ENCODE measurements at regions not wholly inside any gene's neighbourhood (a gene's known extent, or its start where the extent isn't known, plus 50 kb on each side); places are given as distances from the start of the nearest gene placed in this dataset.

DNA sequence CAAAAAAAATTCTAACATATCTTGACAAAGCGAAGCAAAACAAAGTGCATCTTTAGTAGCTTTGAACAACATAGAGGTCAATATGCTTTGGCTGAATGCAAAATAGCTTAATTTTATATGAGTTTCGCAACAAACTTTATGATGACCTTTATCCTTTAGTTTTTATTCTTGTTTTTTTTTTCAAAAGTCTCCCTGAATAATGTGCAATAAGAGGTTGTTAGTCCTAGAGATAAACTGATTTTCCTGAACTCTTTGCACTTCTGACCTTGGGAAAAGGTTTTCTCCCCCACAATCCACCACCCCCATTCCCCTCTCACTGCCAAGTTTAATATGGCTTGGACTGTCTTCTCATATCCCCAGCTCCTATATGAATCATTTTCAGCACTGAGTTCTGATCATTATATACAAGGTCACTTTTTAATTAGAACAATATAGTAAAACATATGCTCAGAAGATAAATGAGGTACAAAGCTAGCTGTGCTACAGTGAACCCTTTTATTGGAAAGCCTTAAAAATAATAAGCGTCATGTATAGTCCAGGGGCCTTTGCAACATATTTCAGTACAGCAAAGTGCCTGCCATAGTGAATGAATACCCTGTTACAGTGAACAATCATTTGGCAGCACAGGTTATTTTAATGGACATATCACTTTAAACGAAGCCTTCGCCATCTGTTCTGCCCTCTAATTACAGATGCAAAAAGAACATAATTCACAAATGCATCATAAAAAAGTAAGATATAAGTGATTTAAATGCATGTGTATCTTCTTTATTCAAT, 496.3 kb upstream of the NR2F2 start:
- H3K36me3 ChIP-seq (replicated peaks in 1 of 2; ENCODE audit: control insufficient read depth in 1 of 2, insufficient read depth in 2 of 2, low read length in 2 of 2): no peaks in the 10 kb centered on the region
- in situ Hi-C loops (cut with HindIII; ENCODE audit: extremely low pct_ligation_motif_present, low pct_unique_long_range_greater_than_20kb) (no loop called here), intact Hi-C loops (cut with micrococcal nuclease; ENCODE audit: unreplicated experiment) (no loop called here)
- no peaks in the 10 kb centered on the region for H4K20me1 ChIP-seq (ENCODE audit: insufficient read depth, low read length)
- no peak overlapping the region for H3K27ac ChIP-seq (ENCODE audit: extremely low read length, insufficient read depth, low read length)
- no peak for ATAC-seq
- no peak overlapping the region for H3K4me2 ChIP-seq (ENCODE audit: low read depth, low read length)
- H3K27me3 ChIP-seq (ENCODE audit: control insufficient read depth in 1 of 2, insufficient read depth in 2 of 2, low read length in 2 of 2): no peaks in the 10 kb centered on the region
- ChIA-PET POLR2A (no interaction called here), CTCF (ENCODE audit: low intra/inter-chr PET ratio, low total read pairs) (no interaction called here)
- no peak for DNase-seq (ENCODE audit: low spot score)
- no TSS peak for BruUV-seq (replicated peaks)
- no peaks in the 10 kb centered on the region for H3K9me3 ChIP-seq (ENCODE audit: low read length)
- WGBS (ENCODE audit: low lambda C conversion rate): 28% methylated on average over 5 of the region's 5 CpGs
- no peak for FAIRE-seq
- no peak overlapping the region for H2AFZ ChIP-seq (ENCODE audit: low read length)
- no peaks in the 10 kb centered on the region for H3K79me2 ChIP-seq (ENCODE audit: insufficient read depth, low read length)
- TF ChIP-seq GZF1 (CRISPR knock-in tag; IDR thresholded peaks at IDR 0.05) (no peak), ZNF224 (CRISPR knock-in tag; IDR thresholded peaks at IDR 0.05) (no peak), TERF1 (CRISPR knock-in tag; IDR thresholded peaks at IDR 0.05) (no peak)
- H3K9ac ChIP-seq (ENCODE audit: insufficient read depth, low read depth, low read length): no peak overlapping the region
- H3K4me3 ChIP-seq (replicated peaks in 1 of 3; ENCODE audit: insufficient read depth in 1 of 3, low read depth in 2 of 3, low read length in 3 of 3): no peak overlapping the region
- no peaks in the 10 kb centered on the region for H3K4me1 ChIP-seq (ENCODE audit: insufficient read depth, low read length)

DNA sequence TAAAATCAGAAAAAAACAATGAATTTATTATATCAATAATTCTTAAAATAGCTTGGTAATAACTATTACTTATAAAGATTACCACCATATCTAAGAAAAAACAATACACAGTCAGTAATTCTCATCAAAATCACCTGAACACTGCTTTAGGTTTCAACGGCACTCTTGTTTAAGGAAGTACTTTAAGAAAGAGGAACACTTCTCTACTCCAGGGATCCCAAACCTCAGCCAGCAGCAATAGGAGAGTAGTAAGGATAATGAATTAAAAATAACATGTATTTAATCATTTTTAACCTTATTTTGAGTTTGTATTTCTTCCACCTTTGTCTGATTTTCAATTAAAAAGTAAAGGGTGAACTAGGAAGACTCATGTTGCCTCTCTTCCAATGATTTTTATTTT, 494.0 kb upstream of the NR2F2 start:
- Histone ChIP-seq H3K4me3 (replicated peaks in 1 of 3; ENCODE audit: insufficient read depth in 1 of 3, low read depth in 2 of 3, low read length in 3 of 3) (no peak overlapping the region), H3K9ac (ENCODE audit: insufficient read depth, low read depth, low read length) (no peak overlapping the region), H2AFZ (ENCODE audit: low read length) (no peak overlapping the region), H3K27ac (ENCODE audit: extremely low read length, insufficient read depth, low read length) (no peak overlapping the region), H3K36me3 (replicated peaks in 1 of 2; ENCODE audit: control insufficient read depth in 1 of 2, insufficient read depth in 2 of 2, low read length in 2 of 2) (no peaks in the 10 kb centered on the region), H3K27me3 (ENCODE audit: control insufficient read depth in 1 of 2, insufficient read depth in 2 of 2, low read length in 2 of 2) (no peaks in the 10 kb centered on the region), H3K79me2 (ENCODE audit: insufficient read depth, low read length) (no peaks in the 10 kb centered on the region), H3K9me3 (ENCODE audit: low read length) (no peaks in the 10 kb centered on the region), H3K4me1 (ENCODE audit: insufficient read depth, low read length) (no peaks in the 10 kb centered on the region), H4K20me1 (ENCODE audit: insufficient read depth, low read length) (no peaks in the 10 kb centered on the region), H3K4me2 (ENCODE audit: low read depth, low read length) (no peak overlapping the region)
- in situ Hi-C loops (cut with HindIII; ENCODE audit: extremely low pct_ligation_motif_present, low pct_unique_long_range_greater_than_20kb): no loop called here
- ChIA-PET POLR2A (no interaction called here), CTCF (ENCODE audit: low intra/inter-chr PET ratio, low total read pairs) (no interaction called here)
- DNase-seq (ENCODE audit: low spot score) (no peak), FAIRE-seq (no peak), ATAC-seq (no peak)
- intact Hi-C loops (cut with micrococcal nuclease; ENCODE audit: unreplicated experiment): no loop called here
- no TSS peak for BruUV-seq (replicated peaks)
- WGBS (ENCODE audit: low lambda C conversion rate): 0% methylated on average over 1 of the region's 1 CpG
- TF ChIP-seq, protein P1, sequence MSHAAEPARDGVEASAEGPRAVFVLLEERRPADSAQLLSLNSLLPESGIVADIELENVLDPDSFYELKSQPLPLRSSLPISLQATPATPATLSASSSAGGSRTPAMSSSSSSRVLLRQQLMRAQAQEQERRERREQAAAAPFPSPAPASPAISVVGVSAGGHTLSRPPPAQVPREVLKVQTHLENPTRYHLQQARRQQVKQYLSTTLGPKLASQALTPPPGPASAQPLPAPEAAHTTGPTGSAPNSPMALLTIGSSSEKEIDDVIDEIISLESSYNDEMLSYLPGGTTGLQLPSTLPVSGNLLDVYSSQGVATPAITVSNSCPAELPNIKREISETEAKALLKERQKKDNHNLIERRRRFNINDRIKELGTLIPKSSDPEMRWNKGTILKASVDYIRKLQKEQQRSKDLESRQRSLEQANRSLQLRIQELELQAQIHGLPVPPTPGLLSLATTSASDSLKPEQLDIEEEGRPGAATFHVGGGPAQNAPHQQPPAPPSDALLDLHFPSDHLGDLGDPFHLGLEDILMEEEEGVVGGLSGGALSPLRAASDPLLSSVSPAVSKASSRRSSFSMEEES (CRISPR knock-in tag; IDR thresholded peaks at IDR 0.05): no peak
- TF ChIP-seq MZF1 (CRISPR knock-in tag; IDR thresholded peaks at IDR 0.05; ENCODE audit: borderline replicate concordance): no peak
- TF ChIP-seq NRL (CRISPR knock-in tag; IDR thresholded peaks at IDR 0.05; ENCODE audit: borderline replicate concordance): no peak
- TF ChIP-seq, protein P2, sequence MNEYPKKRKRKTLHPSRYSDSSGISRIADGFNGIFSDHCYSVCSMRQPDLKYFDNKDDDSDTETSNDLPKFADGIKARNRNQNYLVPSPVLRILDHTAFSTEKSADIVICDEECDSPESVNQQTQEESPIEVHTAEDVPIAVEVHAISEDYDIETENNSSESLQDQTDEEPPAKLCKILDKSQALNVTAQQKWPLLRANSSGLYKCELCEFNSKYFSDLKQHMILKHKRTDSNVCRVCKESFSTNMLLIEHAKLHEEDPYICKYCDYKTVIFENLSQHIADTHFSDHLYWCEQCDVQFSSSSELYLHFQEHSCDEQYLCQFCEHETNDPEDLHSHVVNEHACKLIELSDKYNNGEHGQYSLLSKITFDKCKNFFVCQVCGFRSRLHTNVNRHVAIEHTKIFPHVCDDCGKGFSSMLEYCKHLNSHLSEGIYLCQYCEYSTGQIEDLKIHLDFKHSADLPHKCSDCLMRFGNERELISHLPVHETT (CRISPR knock-in tag; conservative IDR thresholded peaks at IDR 0.05): no peak
- no peak for TF ChIP-seq ZNF33B (CRISPR knock-in tag; IDR thresholded peaks at IDR 0.05)
- no peak for TF ChIP-seq ZNF567 (CRISPR knock-in tag; IDR thresholded peaks at IDR 0.05; ENCODE audit: borderline replicate concordance)
